ENCODE measurements at regions not wholly inside any gene's neighbourhood (a gene's known extent, or its start where the extent isn't known, plus 50 kb on each side); places are given as distances from the start of the nearest gene placed in this dataset.

GRCh38 chr5:8081179-8081578 lies 212.2 kb downstream of the MTRR start:
- no peaks in the 10 kb centered on the region for H3K36me3 ChIP-seq (ENCODE audit: insufficient read depth, low read length)
- H3K4me3 ChIP-seq (ENCODE audit: low read length): no peak overlapping the region
- no peak overlapping the region for H2AFZ ChIP-seq (ENCODE audit: low read depth, low read length)
- H3K9me2 ChIP-seq (ENCODE audit: insufficient read depth, low read length): no peaks in the 10 kb centered on the region
- no peaks in the 10 kb centered on the region for H3F3A ChIP-seq (ENCODE audit: insufficient read depth, low read length, poor library complexity, severe bottlenecking)
- no peaks in the 10 kb centered on the region for H3K79me2 ChIP-seq (replicated peaks; ENCODE audit: insufficient read depth, low read length)
- H3K27me3 ChIP-seq (ENCODE audit: insufficient read depth, low read depth, low read length): no peaks in the 10 kb centered on the region
- no peak overlapping the region for H3K27ac ChIP-seq (ENCODE audit: low read length)
- no peak overlapping the region for H3K9ac ChIP-seq (ENCODE audit: low read length)
- H4K20me1 ChIP-seq (ENCODE audit: insufficient read depth): no peaks in the 10 kb centered on the region
- no peak for TF ChIP-seq MXI1 (conservative IDR thresholded peaks at IDR 0.05; ENCODE audit: poor library complexity, severe bottlenecking)
- no peak for TF ChIP-seq EP300 (conservative IDR thresholded peaks at IDR 0.05; ENCODE audit: poor library complexity, severe bottlenecking)
- H3K4me2 ChIP-seq (ENCODE audit: low read length): no peak overlapping the region
- no peaks in the 10 kb centered on the region for H3K9me3 ChIP-seq (ENCODE audit: low read length)

GRCh38 chr5:8093669-8094068 lies 224.7 kb downstream of the MTRR start:
- Histone ChIP-seq H3F3A (ENCODE audit: insufficient read depth, low read length, poor library complexity, severe bottlenecking) (no peaks in the 10 kb centered on the region), H3K27ac (ENCODE audit: low read length) (no peak overlapping the region), H3K9me3 (ENCODE audit: low read length) (no peaks in the 10 kb centered on the region), H3K79me2 (replicated peaks; ENCODE audit: insufficient read depth, low read length) (no peaks in the 10 kb centered on the region), H2AFZ (ENCODE audit: low read depth, low read length) (no peak overlapping the region), H3K4me3 (ENCODE audit: low read length) (no peak overlapping the region), H3K4me2 (ENCODE audit: low read length) (no peak overlapping the region), H3K36me3 (ENCODE audit: insufficient read depth, low read length) (no peaks in the 10 kb centered on the region), H3K9ac (ENCODE audit: low read length) (no peak overlapping the region), H4K20me1 (ENCODE audit: insufficient read depth) (no peaks in the 10 kb centered on the region), H3K27me3 (ENCODE audit: insufficient read depth, low read depth, low read length) (no peaks in the 10 kb centered on the region), H3K9me2 (ENCODE audit: insufficient read depth, low read length) (no peaks in the 10 kb centered on the region)
- TF ChIP-seq CTCF (IDR thresholded peaks at IDR 0.05; ENCODE audit: poor library complexity, severe bottlenecking) (no peak), TAF1 (IDR thresholded peaks at IDR 0.05; ENCODE audit: low read depth) (no peak), REST (IDR thresholded peaks at IDR 0.05; ENCODE audit: borderline replicate concordance) (no peak), POLR2AphosphoS5 (IDR thresholded peaks at IDR 0.05) (no peak), MXI1 (conservative IDR thresholded peaks at IDR 0.05; ENCODE audit: poor library complexity, severe bottlenecking) (no peak), EP300 (conservative IDR thresholded peaks at IDR 0.05; ENCODE audit: poor library complexity, severe bottlenecking) (no peak), RAD21 (conservative IDR thresholded peaks at IDR 0.05) (no peak), SMC3 (conservative IDR thresholded peaks at IDR 0.05; ENCODE audit: poor library complexity) (no peak), EZH2 (IDR thresholded peaks at IDR 0.05; ENCODE audit: borderline replicate concordance, insufficient read depth, low read length, poor library complexity, severe bottlenecking) (no peak)

- Histone ChIP-seq H3K9me2 (ENCODE audit: insufficient read depth, low read length) (no peaks in the 10 kb centered on the region), H3K4me2 (ENCODE audit: low read length) (no peak overlapping the region), H3K79me2 (replicated peaks; ENCODE audit: insufficient read depth, low read length) (no peaks in the 10 kb centered on the region), H3K36me3 (ENCODE audit: insufficient read depth, low read length) (no peaks in the 10 kb centered on the region), H3K27ac (ENCODE audit: low read length) (no peak overlapping the region), H3K9me3 (ENCODE audit: low read length) (no peaks in the 10 kb centered on the region), H3F3A (ENCODE audit: insufficient read depth, low read length, poor library complexity, severe bottlenecking) (no peaks in the 10 kb centered on the region), H3K4me3 (ENCODE audit: low read length) (no peak overlapping the region), H2AFZ (ENCODE audit: low read depth, low read length) (no peak overlapping the region), H4K20me1 (ENCODE audit: insufficient read depth) (no peaks in the 10 kb centered on the region), H3K27me3 (ENCODE audit: insufficient read depth, low read depth, low read length) (no peaks in the 10 kb centered on the region), H3K9ac (ENCODE audit: low read length) (no peak overlapping the region)
- TF ChIP-seq SMC3 (conservative IDR thresholded peaks at IDR 0.05; ENCODE audit: poor library complexity) (no peak), RAD21 (conservative IDR thresholded peaks at IDR 0.05) (no peak), EZH2 (IDR thresholded peaks at IDR 0.05; ENCODE audit: borderline replicate concordance, insufficient read depth, low read length, poor library complexity, severe bottlenecking) (no peak)
These were observed 225.4 kb downstream of the MTRR start for GRCh38 chr5:8094304-8094703.

Measured in neural cell (in vitro differentiated cells).